ENCODE measurements at regions not wholly inside any gene's neighbourhood (a gene's known extent, or its start where the extent isn't known, plus 50 kb on each side); places are given as distances from the start of the nearest gene placed in this dataset.

GRCh38 chr2:212669761-212670160, 131.2 kb upstream of the ERBB4 start (continued):
- TF ChIP-seq CHD7 (IDR thresholded peaks at IDR 0.05; ENCODE audit: low read depth, low read length) (no peak), ZFP1 (CRISPR knock-in tag; IDR thresholded peaks at IDR 0.05) (no peak), ZBTB40 (IDR thresholded peaks at IDR 0.05) (no peak), ZBTB40 (CRISPR knock-in tag; IDR thresholded peaks at IDR 0.05) (no peak), ZC3H8 (IDR thresholded peaks at IDR 0.05) (no peak), HMGN3 (IDR thresholded peaks at IDR 0.05; ENCODE audit: borderline replicate concordance, extremely low read depth, insufficient read length, low read depth, low read length) (no peak), E2F1 (CRISPR knock-in tag; IDR thresholded peaks at IDR 0.05) (no peak)

Measured in K562 (cell line).